Activated CD4-positive, alpha-beta memory T cell treated with anti-CD3 and anti-CD28 coated beads, Interleukin-2, amount 10 ng/mL, durations not matched to agents 7 days and 5 days (primary cell): ENCODE measurements at regions not wholly inside any gene's neighbourhood (a gene's known extent, or its start where the extent isn't known, plus 50 kb on each side); places are given as distances from the start of the nearest gene placed in this dataset.

ENCODE experiments used
- CTCF ChIA-PET: fragments of 350-600 bp; sonication (Branson Sonifier 250); formaldehyde crosslinking; loops from one replicate; lab custom pipeline; 2021; ENCODE audit warnings: antibody characterized with exemption, inconsistent platforms; lab: Charles Lee
- POLR2A ChIA-PET: fragments of 350-600 bp; sonication (Branson Sonifier 250); formaldehyde crosslinking; loops from one replicate; lab custom pipeline; 2021; ENCODE audit warnings: antibody characterized with exemption; lab: Charles Lee
- DNase-seq: peaks from one replicate; pipeline ENCODE4 v3.0.0-alpha.2; 2020
- H3K27ac Mint-ChIP-seq: one replicate; pipeline ENCODE4 v1.8.0; 2021; ENCODE audit warnings: mild to moderate bottlenecking, mixed read lengths
- H3K27me3 Mint-ChIP-seq: one replicate; pipeline ENCODE4 v1.8.0; 2021; ENCODE audit warnings: mixed read lengths
- H3K36me3 Mint-ChIP-seq: one replicate; pipeline ENCODE4 v1.8.0; 2021; ENCODE audit warnings: low read depth, mixed read lengths
- H3K4me1 Mint-ChIP-seq: one replicate; pipeline ENCODE4 v1.8.0; 2021; ENCODE audit warnings: mixed read lengths
- H3K4me3 Mint-ChIP-seq: one replicate; pipeline ENCODE4 v1.8.0; 2021; ENCODE audit warnings: mild to moderate bottlenecking, mixed read lengths
- H3K9me3 Mint-ChIP-seq: one replicate; pipeline ENCODE4 v1.8.0; 2021; ENCODE audit warnings: mixed read lengths

DNA sequence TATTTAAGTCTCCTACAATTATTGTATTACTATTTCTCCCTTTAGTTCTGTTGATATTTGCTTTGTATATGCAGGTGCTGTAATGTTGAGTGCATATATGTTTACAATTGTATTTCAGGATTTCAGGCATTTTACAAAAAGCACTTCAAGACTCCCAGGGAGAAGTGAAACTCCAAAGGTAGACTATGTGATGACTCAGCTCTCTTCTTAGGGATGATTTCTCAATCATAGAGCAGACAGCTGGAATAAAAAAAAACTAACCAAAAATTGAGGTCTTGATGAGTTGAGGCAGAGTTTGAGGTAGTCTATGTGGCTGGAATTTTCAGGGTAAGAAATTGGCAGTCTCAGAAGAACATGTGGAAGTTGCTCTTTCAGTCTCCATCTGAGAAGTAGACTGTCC is 786.1 kb downstream of the TFAP2A start:
- H3K36me3 Mint-ChIP-seq, result no peaks in the 10 kb centered on the region
- POLR2A ChIA-PET, result no interaction called here

DNA sequence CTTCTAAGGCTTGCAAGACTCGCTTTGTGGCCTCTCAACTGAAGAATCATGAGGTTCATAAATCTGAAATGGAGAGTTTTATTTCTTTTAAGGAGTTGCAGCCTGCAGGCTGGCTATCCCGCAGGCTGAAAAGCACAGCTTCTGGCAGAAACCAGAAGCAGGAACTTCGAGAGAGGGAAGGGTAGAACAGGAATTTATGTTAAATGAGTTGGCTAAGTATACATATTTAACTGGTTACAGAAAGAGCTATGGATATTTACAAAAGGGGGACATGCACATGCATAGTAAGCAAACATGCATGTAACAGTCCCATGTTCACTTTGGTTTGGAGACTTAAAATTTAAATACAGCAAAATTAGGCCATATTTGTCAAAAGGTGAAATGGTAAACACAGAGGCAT is 787.0 kb downstream of the TFAP2A start:
- Mint-ChIP-seq H3K27ac (no peak overlapping the region), H3K4me1 (no peaks in the 10 kb centered on the region), H3K4me3 (no peak overlapping the region), H3K36me3 (no peaks in the 10 kb centered on the region), H3K27me3 (no peaks in the 10 kb centered on the region), H3K9me3 (peaks cover 9% of the 10 kb centered on the region)
- DNase-seq, result no peak
- CTCF ChIA-PET, result no interaction called here
- POLR2A ChIA-PET, result no interaction called here

More for the DNA sequence above, 786.1 kb downstream of the TFAP2A start:
- DNase-seq, result no peak
- H3K4me3 Mint-ChIP-seq, result no peak overlapping the region
- H3K9me3 Mint-ChIP-seq, result peaks cover 8% of the 10 kb centered on the region
- CTCF ChIA-PET, result no interaction called here
- H3K4me1 Mint-ChIP-seq, result no peaks in the 10 kb centered on the region
- no peaks in the 10 kb centered on the region for H3K27me3 Mint-ChIP-seq
- H3K27ac Mint-ChIP-seq, result no peak overlapping the region

DNA sequence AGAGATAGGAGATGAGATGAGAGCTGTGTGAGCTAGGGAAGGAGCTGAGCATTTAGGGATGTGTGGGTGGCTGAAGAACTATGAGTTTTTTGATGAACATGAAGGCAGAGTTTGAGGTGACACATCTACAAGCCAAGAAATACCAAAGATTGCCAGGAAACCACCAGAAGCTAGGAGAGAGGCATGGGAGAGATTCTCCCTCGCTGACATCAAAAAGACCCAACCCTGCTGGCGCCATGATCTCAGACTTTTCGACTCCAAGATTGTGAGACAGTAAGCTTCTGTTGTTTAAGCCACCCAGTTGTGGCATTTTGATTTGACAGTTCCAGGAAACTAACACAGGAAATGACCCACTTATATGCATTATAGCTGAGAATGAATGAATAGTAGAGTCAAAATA is 790.9 kb downstream of the TFAP2A start:
- POLR2A ChIA-PET, result no interaction called here
- H3K4me3 Mint-ChIP-seq, result no peak overlapping the region
- peaks cover 6% of the 10 kb centered on the region for H3K9me3 Mint-ChIP-seq

DNA sequence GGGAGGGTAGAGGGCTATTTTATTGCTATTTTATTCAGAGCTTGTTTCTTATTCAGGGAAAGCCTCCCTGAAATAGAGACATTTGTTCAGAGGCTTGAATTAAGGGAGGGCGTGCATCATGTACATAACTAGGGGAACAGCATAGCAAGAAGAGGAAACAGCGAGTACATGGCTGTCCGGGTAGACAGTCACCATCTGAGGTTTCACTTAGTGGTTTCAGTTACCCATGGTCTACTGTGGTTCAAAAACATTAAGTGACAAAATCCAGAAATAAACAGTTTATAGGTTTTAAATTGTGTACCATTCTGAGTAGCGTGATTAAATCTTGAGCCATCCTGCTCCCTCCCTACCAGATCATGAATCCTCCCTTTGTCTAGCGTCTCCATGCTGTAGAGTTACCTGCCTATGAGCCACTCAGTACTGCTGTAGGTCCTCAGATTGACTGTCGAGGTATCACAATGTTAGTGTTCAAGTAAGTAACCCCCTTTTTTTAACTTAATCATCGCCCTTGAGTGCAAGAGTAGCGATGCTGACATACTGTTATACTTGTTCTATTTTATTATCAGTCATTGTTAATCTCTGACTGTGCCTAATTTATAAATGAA is 791.5 kb downstream of the TFAP2A start:
- Mint-ChIP-seq H3K36me3 (no peaks in the 10 kb centered on the region), H3K4me3 (no peak overlapping the region), H3K9me3 (peaks cover 6% of the 10 kb centered on the region), H3K4me1 (no peaks in the 10 kb centered on the region), H3K27ac (no peak overlapping the region), H3K27me3 (no peaks in the 10 kb centered on the region)
- CTCF ChIA-PET, result no interaction called here
- DNase-seq, result no peak
- POLR2A ChIA-PET, result no interaction called here

More for the DNA sequence above, 790.9 kb downstream of the TFAP2A start:
- CTCF ChIA-PET, result no interaction called here
- Mint-ChIP-seq H3K36me3 (no peaks in the 10 kb centered on the region), H3K27ac (no peak overlapping the region), H3K4me1 (no peaks in the 10 kb centered on the region), H3K27me3 (no peaks in the 10 kb centered on the region)
- no peak for DNase-seq

DNA sequence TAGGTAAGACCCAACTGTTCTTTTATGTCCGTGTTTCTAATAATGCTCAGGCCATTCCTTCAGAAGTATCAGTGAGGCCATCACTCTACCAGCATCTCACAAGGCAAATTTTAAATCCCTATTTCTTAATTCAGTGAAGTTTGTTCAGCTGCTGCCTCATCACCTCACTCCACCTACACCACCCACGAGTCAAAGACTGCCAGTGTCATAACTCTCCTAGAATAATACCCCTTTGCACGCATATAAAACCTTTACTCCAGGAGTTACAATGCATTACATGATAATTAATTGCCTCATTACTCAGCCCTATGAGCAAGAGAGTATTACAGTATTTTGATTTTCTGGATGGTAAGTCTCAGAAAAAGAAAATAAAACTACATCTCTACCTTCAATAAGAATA is 793.6 kb downstream of the TFAP2A start:
- no peaks in the 10 kb centered on the region for H3K36me3 Mint-ChIP-seq
- H3K27me3 Mint-ChIP-seq, result no peaks in the 10 kb centered on the region
- CTCF ChIA-PET, result no interaction called here
- peaks cover 2% of the 10 kb centered on the region for H3K9me3 Mint-ChIP-seq
- no peaks in the 10 kb centered on the region for H3K4me1 Mint-ChIP-seq
- H3K4me3 Mint-ChIP-seq, result no peak overlapping the region
- no peak for DNase-seq
- H3K27ac Mint-ChIP-seq, result no peak overlapping the region
- POLR2A ChIA-PET, result no interaction called here

DNA sequence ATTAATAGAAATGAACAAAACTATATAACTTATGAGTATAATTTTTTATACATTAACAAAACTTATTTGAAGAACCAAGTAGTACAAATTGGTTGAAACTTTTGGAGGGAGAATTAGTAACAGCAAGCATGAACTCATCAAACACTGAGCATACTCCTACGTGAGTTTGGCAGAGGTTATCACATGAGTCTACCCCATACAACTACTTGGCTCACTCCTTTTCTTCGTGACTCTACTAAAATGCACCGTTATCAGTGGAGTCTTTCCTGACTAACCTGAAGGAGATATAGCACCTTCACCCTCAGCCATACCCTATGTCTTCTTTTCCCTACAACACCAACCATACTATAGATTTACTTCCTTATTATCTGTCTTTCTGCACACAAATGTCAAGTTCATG is 794.2 kb downstream of the TFAP2A start:
- CTCF ChIA-PET, result no interaction called here
- Mint-ChIP-seq H3K4me1 (no peaks in the 10 kb centered on the region), H3K36me3 (no peaks in the 10 kb centered on the region), H3K4me3 (no peak overlapping the region), H3K27me3 (no peaks in the 10 kb centered on the region), H3K27ac (no peak overlapping the region), H3K9me3 (peaks cover 2% of the 10 kb centered on the region)
- POLR2A ChIA-PET, result no interaction called here
- DNase-seq, result no peak

GRCh38 chr6:9620263-9620662 is 794.6 kb downstream of the TFAP2A start:
- Mint-ChIP-seq H3K36me3 (no peaks in the 10 kb centered on the region), H3K27ac (no peak overlapping the region), H3K4me3 (no peak overlapping the region), H3K27me3 (no peaks in the 10 kb centered on the region), H3K9me3 (peaks cover 2% of the 10 kb centered on the region), H3K4me1 (no peaks in the 10 kb centered on the region)
- POLR2A ChIA-PET, result no interaction called here
- CTCF ChIA-PET, result no interaction called here
- DNase-seq, result no peak

- Mint-ChIP-seq H3K4me3 (no peak overlapping the region), H3K36me3 (no peaks in the 10 kb centered on the region), H3K27ac (no peak overlapping the region), H3K4me1 (no peaks in the 10 kb centered on the region), H3K27me3 (no peaks in the 10 kb centered on the region), H3K9me3 (peaks cover 2% of the 10 kb centered on the region)
- ChIA-PET CTCF (no interaction called here), POLR2A (no interaction called here)
- DNase-seq, result no peak
These were observed 800.1 kb downstream of the TFAP2A start for GRCh38 chr6:9614778-9615177.

GRCh38 chr6:9612489-9612888 is 802.4 kb downstream of the TFAP2A start:
- H3K4me3 Mint-ChIP-seq, result no peak overlapping the region
- H3K27me3 Mint-ChIP-seq, result no peaks in the 10 kb centered on the region
- peaks cover 2% of the 10 kb centered on the region for H3K9me3 Mint-ChIP-seq
- no peaks in the 10 kb centered on the region for H3K4me1 Mint-ChIP-seq
- no peaks in the 10 kb centered on the region for H3K36me3 Mint-ChIP-seq
- ChIA-PET POLR2A (no interaction called here), CTCF (no interaction called here)
- no peak for DNase-seq
- H3K27ac Mint-ChIP-seq, result no peak overlapping the region

- POLR2A ChIA-PET, result no interaction called here
- H3K4me3 Mint-ChIP-seq, result no peak overlapping the region
- no peaks in the 10 kb centered on the region for H3K36me3 Mint-ChIP-seq
These were observed 804.1 kb downstream of the TFAP2A start for GRCh38 chr6:9610620-9611415.

GRCh38 chr6:9606435-9607134 is 808.3 kb downstream of the TFAP2A start:
- Mint-ChIP-seq H3K27me3 (no peaks in the 10 kb centered on the region), H3K36me3 (no peaks in the 10 kb centered on the region), H3K27ac (no peak overlapping the region), H3K4me1 (no peaks in the 10 kb centered on the region), H3K9me3 (no peaks in the 10 kb centered on the region), H3K4me3 (no peak overlapping the region)
- DNase-seq, result no peak
- CTCF ChIA-PET, result no interaction called here
- POLR2A ChIA-PET, result no interaction called here

More at GRCh38 chr6:9610620-9611415, 804.1 kb downstream of the TFAP2A start:
- no peak for DNase-seq
- Mint-ChIP-seq H3K9me3 (peaks cover 2% of the 10 kb centered on the region), H3K27me3 (no peaks in the 10 kb centered on the region), H3K27ac (no peak overlapping the region), H3K4me1 (no peaks in the 10 kb centered on the region)
- CTCF ChIA-PET, result no interaction called here

GRCh38 chr6:9594746-9595145 is 820.1 kb downstream of the TFAP2A start:
- H3K27me3 Mint-ChIP-seq, result no peaks in the 10 kb centered on the region
- H3K4me3 Mint-ChIP-seq, result no peak overlapping the region
- H3K9me3 Mint-ChIP-seq, result peaks cover 3% of the 10 kb centered on the region
- H3K36me3 Mint-ChIP-seq, result no peaks in the 10 kb centered on the region
- ChIA-PET CTCF (no interaction called here), POLR2A (no interaction called here)
- H3K27ac Mint-ChIP-seq, result no peak overlapping the region
- DNase-seq, result no peak
- no peaks in the 10 kb centered on the region for H3K4me1 Mint-ChIP-seq

GRCh38 chr6:9593554-9593953 is 821.3 kb downstream of the TFAP2A start:
- CTCF ChIA-PET, result no interaction called here
- no peak for DNase-seq
- Mint-ChIP-seq H3K27me3 (no peaks in the 10 kb centered on the region), H3K4me1 (no peaks in the 10 kb centered on the region), H3K4me3 (no peak overlapping the region), H3K9me3 (peaks cover 3% of the 10 kb centered on the region), H3K36me3 (no peaks in the 10 kb centered on the region), H3K27ac (no peak overlapping the region)
- POLR2A ChIA-PET, result no interaction called here
